ENCODE measurements at regions not wholly inside any gene's neighbourhood (a gene's known extent, or its start where the extent isn't known, plus 50 kb on each side); places are given as distances from the start of the nearest gene placed in this dataset.
A peak's percentile ranks its signal among the peaks of the same experiment; 100 is the strongest.

DNA sequence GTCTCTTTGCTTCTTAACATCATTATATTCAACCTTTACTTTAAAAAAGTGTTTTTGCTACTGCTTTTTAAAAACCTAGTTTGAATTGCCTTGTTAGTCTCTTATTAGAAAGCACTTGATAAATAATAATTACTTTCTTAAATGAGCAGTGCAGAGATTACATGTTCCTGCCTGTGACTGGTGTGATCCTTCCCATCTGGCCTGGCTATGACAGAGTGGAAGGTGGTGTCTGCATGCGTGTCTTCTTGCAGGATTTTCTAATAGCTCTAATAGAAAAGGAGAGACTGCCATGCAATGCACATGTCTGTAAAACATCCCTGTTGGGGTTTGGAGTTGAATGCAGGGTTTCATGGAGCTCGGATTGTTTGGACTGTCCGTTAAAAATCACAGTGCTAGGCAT lies 425.8 kb upstream of the TPM1 start:
- Histone ChIP-seq H3K36me3 (ENCODE audit: insufficient read depth, low read depth, low read length) (no peaks in the 10 kb centered on the region), H3K27ac (ENCODE audit: low read length) (no peak overlapping the region)

DNA sequence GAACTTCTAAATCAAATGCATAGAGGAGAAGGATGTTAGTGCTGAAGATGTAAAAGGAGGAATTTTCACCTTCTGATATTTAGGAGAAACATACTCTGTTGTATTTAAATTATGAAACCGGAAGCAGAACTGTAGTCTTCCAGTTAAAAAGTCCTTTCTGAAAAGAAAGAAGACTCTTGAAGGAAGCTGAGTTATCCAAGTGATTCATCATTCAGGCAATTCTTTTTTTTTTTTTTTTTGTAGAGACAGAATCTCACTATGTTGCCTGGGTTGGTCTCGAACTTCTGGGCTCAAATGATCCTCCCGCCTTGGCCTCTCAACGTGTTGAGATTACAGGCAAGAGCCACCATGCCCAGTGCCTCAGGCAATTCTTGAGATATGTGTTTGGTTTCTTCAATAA lies 424.8 kb upstream of the TPM1 start:
- no peak overlapping the region for H3K27ac ChIP-seq (ENCODE audit: low read length)

More for the DNA sequence above, 425.8 kb upstream of the TPM1 start:
- Histone ChIP-seq H3K9ac (ENCODE audit: low read depth, low read length) (no peak overlapping the region), H3K27me3 (ENCODE audit: insufficient read depth, low read length) (no peaks in the 10 kb centered on the region), H3K4me1 (ENCODE audit: insufficient read depth, low read length) (0 out of 2 replicates have a peak, but pooled peaks cover 4% of the 10 kb centered on the region), H3K9me3 (ENCODE audit: insufficient read depth, low read depth, low read length) (no peaks in the 10 kb centered on the region), H3K4me3 (ENCODE audit: low read length) (no peak overlapping the region)

DNA sequence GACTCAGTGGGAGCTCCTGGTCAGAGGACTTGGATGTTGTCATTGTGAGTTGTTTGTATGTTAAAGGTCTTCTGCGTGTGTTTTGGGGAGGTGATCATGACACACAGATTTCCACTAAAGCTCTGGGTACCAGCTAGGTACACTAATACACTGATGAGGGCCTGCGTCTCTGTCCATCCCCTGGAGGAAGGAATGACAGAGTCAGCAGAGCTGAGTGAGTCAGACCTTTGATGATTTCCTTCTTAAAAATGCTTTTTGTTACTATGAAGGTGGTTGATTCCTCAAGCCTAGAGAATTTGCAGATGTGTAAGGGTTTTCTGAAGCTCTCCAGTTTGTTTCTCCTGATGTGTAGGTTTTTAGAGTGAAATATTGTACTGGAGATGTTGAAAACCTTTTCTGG lies 424.1 kb upstream of the TPM1 start:
- Histone ChIP-seq H3K27ac (ENCODE audit: low read length) (no peak overlapping the region), H3K36me3 (ENCODE audit: insufficient read depth, low read depth, low read length) (no peaks in the 10 kb centered on the region), H3K27me3 (ENCODE audit: insufficient read depth, low read length) (no peaks in the 10 kb centered on the region), H3K4me1 (ENCODE audit: insufficient read depth, low read length) (no peaks in the 10 kb centered on the region), H3K9ac (ENCODE audit: low read depth, low read length) (no peak overlapping the region), H3K9me3 (ENCODE audit: insufficient read depth, low read depth, low read length) (no peaks in the 10 kb centered on the region), H3K4me3 (ENCODE audit: low read length) (no peak overlapping the region)

More for the DNA sequence above, 424.8 kb upstream of the TPM1 start:
- H3K4me1 ChIP-seq (ENCODE audit: insufficient read depth, low read length), result no peaks in the 10 kb centered on the region
- no peak overlapping the region for H3K9ac ChIP-seq (ENCODE audit: low read depth, low read length)
- no peaks in the 10 kb centered on the region for H3K36me3 ChIP-seq (ENCODE audit: insufficient read depth, low read depth, low read length)
- H3K4me3 ChIP-seq (ENCODE audit: low read length), result no peak overlapping the region
- H3K9me3 ChIP-seq (ENCODE audit: insufficient read depth, low read depth, low read length), result no peaks in the 10 kb centered on the region
- no peaks in the 10 kb centered on the region for H3K27me3 ChIP-seq (ENCODE audit: insufficient read depth, low read length)

DNA sequence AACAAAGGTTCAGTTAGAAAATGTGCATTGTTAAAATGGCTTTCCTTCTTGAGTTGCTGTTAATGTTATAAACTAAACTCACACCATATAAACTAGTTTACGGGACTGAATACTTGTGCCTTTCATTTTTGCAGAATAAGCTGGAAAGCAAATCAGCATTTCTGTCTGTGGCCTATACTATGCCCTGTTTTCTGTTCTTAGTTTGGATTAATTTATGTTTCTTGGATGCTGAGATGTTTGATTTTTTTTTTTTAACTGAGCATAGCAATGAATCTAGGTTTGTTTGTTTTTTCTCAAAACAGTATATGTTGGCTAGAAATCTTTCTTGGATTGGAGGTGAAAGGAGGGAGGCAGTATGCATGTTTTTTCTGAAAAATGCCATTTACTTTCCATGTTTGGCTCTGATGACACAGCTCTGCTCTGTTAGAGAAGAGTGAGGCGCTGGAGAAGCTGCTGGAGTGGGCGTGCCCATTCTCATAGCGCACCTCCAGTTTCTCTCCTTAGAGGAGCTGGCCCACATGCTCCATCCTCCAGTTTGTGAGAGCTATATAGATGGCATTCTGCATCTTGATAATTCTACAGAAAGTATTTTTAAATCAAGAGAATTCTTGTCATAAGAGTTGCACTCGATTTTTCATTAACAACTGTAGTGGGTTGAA lies 423.6 kb upstream of the TPM1 start:
- Histone ChIP-seq H3K9ac (ENCODE audit: low read depth, low read length) (no peak overlapping the region), H3K27me3 (ENCODE audit: insufficient read depth, low read length) (no peaks in the 10 kb centered on the region), H3K9me3 (ENCODE audit: insufficient read depth, low read depth, low read length) (no peaks in the 10 kb centered on the region), H3K36me3 (ENCODE audit: insufficient read depth, low read depth, low read length) (no peaks in the 10 kb centered on the region), H3K27ac (ENCODE audit: low read length) (no peak overlapping the region), H3K4me1 (ENCODE audit: insufficient read depth, low read length) (no peaks in the 10 kb centered on the region), H3K4me3 (ENCODE audit: low read length) (no peak overlapping the region)

DNA sequence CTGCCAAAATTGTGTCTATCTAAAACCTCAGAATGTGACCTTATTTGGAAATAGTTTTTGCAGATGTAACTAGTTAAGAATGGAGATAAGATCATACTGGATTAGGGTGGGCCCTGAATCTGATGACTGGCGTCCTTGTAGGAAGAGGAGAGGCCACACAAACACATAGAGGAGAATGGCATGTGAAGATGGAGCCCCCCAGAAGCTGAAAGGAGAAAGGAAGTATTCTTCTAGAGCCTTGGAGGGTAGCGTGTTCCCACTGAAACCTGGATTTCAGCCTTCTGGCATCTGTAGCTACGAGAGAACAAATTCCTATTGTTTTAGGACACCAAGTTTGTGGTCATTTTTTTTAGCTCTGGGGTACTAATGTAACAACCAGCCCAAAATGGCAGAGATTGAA lies 423.0 kb upstream of the TPM1 start:
- Histone ChIP-seq H3K36me3 (ENCODE audit: insufficient read depth, low read depth, low read length) (no peaks in the 10 kb centered on the region), H3K4me1 (ENCODE audit: insufficient read depth, low read length) (no peaks in the 10 kb centered on the region), H3K27ac (ENCODE audit: low read length) (no peak overlapping the region), H3K27me3 (ENCODE audit: insufficient read depth, low read length) (no peaks in the 10 kb centered on the region), H3K9ac (ENCODE audit: low read depth, low read length) (no peak overlapping the region), H3K9me3 (ENCODE audit: insufficient read depth, low read depth, low read length) (no peaks in the 10 kb centered on the region), H3K4me3 (ENCODE audit: low read length) (no peak overlapping the region)

DNA sequence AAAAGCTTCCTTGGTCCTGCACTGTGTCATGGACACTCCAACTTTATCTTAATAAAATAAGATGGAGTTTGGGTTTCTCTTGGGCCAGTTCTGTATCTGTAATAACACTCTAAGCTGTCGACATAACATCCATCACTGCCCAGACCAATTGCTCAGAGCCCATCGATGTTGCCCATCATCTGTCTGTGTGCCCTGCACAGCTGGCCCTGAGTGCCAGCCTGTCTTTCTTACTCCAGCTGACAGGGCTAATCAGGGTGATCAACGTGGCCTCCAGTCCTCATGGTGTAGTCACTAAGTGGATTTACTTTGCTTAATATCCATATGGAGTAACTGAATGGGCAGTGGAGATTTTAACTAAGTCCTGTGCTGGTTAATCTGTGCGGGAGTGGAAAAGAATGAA lies 419.8 kb upstream of the TPM1 start:
- H3K27me3 ChIP-seq (ENCODE audit: insufficient read depth, low read length), result no peaks in the 10 kb centered on the region
- H3K36me3 ChIP-seq (ENCODE audit: insufficient read depth, low read depth, low read length), result no peaks in the 10 kb centered on the region
- no peaks in the 10 kb centered on the region for H3K9me3 ChIP-seq (ENCODE audit: insufficient read depth, low read depth, low read length)
- no peak overlapping the region for H3K4me3 ChIP-seq (ENCODE audit: low read length)
- H3K9ac ChIP-seq (ENCODE audit: low read depth, low read length), result no peak overlapping the region
- no peaks in the 10 kb centered on the region for H3K4me1 ChIP-seq (ENCODE audit: insufficient read depth, low read length)
- no peak overlapping the region for H3K27ac ChIP-seq (ENCODE audit: low read length)

DNA sequence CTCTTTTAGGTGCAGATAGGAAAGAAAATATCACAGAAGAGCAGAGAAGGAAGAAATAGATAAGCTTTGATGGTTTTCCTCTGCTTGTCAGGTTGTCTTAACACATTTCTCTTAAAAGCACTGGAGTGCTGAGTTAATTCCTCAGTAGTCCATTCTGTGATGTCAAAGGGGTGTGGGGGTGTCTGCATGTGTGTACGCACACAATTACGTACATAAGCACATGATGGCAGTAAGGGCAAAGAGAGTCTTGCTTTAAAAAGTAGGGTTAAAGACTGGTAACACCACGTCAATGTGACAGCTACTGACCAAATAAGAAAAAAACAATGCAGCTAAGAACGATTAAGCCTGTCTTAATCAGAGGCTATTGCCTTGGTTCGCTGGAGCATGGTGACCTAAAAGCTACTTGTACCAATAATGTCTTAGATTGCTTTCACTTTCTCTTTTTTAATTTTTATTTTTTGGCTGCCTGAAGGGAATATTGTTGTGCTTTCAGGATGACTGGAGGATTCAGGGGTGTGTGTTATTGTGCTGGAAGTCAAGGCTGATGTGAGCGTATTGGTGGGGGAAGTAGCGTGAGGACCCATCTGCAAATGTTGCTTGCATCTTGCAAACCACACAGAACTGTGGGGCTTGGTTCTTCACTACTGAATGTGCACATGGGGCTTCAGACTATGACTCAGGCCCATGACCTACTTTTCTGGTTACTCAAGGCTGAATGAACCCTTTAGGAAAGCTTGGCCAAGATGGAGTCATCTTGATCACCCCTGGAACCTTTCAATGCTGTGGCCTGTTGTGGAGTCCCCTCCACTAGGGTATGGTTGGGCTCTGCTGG lies 417.8 kb upstream of the TPM1 start:
- H3K9ac ChIP-seq (ENCODE audit: low read depth, low read length), result no peak overlapping the region
- H3K27me3 ChIP-seq (ENCODE audit: insufficient read depth, low read length), result no peaks in the 10 kb centered on the region
- H3K36me3 ChIP-seq (ENCODE audit: insufficient read depth, low read depth, low read length), result no peaks in the 10 kb centered on the region
- H3K4me3 ChIP-seq (ENCODE audit: low read length), result no peak overlapping the region
- H3K4me1 ChIP-seq (ENCODE audit: insufficient read depth, low read length), result no peaks in the 10 kb centered on the region
- no peaks in the 10 kb centered on the region for H3K9me3 ChIP-seq (ENCODE audit: insufficient read depth, low read depth, low read length)
- no peak overlapping the region for H3K27ac ChIP-seq (ENCODE audit: low read length)

DNA sequence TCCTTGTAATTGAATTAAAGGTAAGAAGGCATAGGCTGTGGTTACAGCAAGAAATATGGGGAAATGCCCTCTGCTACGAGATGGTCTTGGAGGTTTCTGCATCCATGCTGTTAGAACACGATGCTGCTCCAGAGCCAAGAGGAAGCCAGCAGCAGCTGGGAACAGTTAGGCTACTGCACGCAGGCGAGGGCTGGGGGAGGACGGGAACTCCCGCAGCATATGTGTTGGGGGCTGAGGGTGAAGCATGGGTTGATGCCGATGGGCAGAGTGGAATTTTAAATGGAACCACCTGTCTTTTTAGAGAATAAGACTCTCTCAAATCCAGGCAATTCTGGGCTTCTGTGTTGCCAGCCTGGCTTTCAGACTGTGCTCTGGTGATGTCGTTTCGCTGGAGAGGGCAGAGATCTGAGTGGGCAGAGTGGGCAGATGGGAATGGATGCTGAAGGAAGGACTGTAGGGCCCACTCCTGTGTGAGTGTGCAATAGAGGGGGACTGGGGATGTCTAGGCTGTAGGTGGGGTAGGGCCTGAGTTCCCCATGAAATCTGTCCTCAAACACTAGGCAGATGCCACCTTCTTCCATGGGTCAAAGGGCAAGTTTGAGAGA lies 417.0 kb upstream of the TPM1 start:
- Histone ChIP-seq H3K9me3 (ENCODE audit: insufficient read depth, low read depth, low read length) (no peaks in the 10 kb centered on the region), H3K9ac (ENCODE audit: low read depth, low read length) (no peak overlapping the region), H3K27me3 (ENCODE audit: insufficient read depth, low read length) (no peaks in the 10 kb centered on the region), H3K36me3 (ENCODE audit: insufficient read depth, low read depth, low read length) (no peaks in the 10 kb centered on the region), H3K4me3 (ENCODE audit: low read length) (no peak overlapping the region), H3K27ac (ENCODE audit: low read length) (no peak overlapping the region), H3K4me1 (ENCODE audit: insufficient read depth, low read length) (no peaks in the 10 kb centered on the region)

DNA sequence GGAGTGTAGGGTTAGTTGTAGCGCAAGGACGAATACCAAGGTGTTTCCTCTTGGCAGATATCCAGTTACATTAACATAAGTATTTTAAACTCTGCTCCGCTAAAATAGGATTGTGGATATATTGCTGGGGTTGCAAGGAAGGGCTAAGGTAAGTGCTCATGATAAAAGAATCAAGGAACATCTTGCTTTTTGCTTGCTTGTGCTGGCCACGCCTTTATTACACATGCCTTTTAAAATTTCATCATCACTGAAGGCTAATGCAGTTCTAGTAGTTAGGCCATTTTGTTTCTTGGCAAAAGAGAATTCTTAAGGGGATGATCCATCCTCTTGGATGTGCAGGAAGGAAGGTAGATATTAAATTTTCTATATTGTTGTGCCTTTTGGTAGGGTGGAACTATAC lies 415.6 kb upstream of the TPM1 start:
- Histone ChIP-seq H3K4me1 (ENCODE audit: insufficient read depth, low read length) (no peaks in the 10 kb centered on the region), H3K27me3 (ENCODE audit: insufficient read depth, low read length) (no peaks in the 10 kb centered on the region), H3K27ac (ENCODE audit: low read length) (no peak overlapping the region), H3K36me3 (ENCODE audit: insufficient read depth, low read depth, low read length) (no peaks in the 10 kb centered on the region), H3K9ac (ENCODE audit: low read depth, low read length) (no peak overlapping the region), H3K9me3 (ENCODE audit: insufficient read depth, low read depth, low read length) (no peaks in the 10 kb centered on the region), H3K4me3 (ENCODE audit: low read length) (no peak overlapping the region)

DNA sequence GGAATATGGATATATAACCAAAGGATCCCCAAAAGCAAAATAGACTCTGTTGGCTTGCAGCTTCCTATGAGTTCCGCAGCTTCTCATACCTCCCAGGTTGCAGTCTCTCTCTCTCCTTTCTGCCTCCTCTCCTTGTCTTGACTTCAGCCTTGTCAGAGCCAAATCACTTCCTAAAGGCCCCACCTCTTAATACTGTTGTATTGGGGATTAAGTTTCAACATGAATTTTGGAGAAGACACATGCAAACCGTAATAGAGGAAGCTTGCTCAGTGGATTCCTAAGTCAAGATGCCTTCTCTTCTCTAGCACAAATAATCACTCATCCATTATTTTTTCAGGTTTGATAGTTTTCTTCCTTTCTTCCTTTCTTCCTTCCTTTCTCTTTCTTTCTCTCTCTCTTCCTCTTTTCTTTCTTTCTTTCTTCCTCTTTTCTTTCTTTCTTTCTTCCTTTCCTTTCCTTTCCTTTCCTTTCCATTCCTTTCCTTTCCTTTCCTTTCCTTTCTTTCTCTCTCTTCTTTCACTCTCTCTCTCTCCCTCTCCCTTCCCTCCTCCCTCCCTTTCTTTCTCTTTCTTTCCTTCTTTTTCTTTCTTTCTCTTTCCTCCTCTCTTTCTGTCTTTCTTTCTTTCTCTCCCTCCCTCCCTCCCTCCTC lies 411.3 kb upstream of the TPM1 start:
- Histone ChIP-seq H3K27me3 (ENCODE audit: insufficient read depth, low read length) (no peaks in the 10 kb centered on the region), H3K4me1 (ENCODE audit: insufficient read depth, low read length) (peaks cover 6% of the 10 kb centered on the region; the same call in 1 of the 2 replicates), H3K9me3 (ENCODE audit: insufficient read depth, low read depth, low read length) (no peaks in the 10 kb centered on the region), H3K27ac (ENCODE audit: low read length) (no peak overlapping the region), H3K4me3 (ENCODE audit: low read length) (no peak overlapping the region), H3K36me3 (ENCODE audit: insufficient read depth, low read depth, low read length) (no peaks in the 10 kb centered on the region), H3K9ac (ENCODE audit: low read depth, low read length) (no peak overlapping the region)

DNA sequence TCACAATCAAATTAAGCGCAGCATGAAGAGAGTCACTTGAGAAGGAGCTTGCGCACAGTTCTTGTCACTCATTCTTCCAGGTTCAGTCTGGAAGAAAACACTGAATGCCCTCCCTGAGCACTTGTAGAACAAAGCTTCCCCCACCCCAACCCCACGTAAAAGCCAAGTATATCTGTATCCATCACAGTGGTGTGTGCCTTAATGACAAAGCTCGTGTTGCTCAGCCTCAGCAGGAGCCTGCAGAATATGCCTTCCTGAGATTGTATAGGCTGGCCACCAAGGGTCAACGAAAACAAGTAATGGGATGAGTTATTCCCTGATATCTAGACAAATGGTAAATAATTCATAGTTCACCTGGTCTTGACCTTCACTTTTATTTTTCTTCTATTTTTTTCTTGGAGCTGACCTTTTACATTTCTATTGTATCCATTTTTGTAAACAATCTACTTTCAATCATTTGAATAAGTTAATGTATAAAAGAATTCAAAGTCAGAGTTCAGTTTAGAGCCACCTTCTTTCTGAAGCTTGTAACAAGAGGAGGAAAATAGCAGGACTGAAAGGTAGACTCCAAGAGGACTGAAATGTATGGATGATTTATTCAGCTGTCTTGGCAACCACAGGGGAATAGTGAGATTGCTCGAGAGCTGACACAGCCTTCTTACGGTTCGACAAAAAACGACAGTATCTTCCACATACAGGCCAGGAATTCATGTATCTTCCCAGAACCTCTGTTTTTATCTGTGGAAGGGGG lies 405.5 kb upstream of the TPM1 start:
- Histone ChIP-seq H3K4me3 (ENCODE audit: low read length) (no peak overlapping the region; the same call in 1 of the 2 replicates), H3K9me3 (ENCODE audit: insufficient read depth, low read depth, low read length) (no peaks in the 10 kb centered on the region), H3K27me3 (ENCODE audit: insufficient read depth, low read length) (no peaks in the 10 kb centered on the region), H3K4me1 (ENCODE audit: insufficient read depth, low read length) (peaks cover 18% of the 10 kb centered on the region; the same call in 1 of the 2 replicates), H3K9ac (ENCODE audit: low read depth, low read length) (peak overlapping the region; percentile 46; the same call in 1 of the 2 replicates), H3K27ac (ENCODE audit: low read length) (no peak overlapping the region), H3K36me3 (ENCODE audit: insufficient read depth, low read depth, low read length) (no peaks in the 10 kb centered on the region)

All from iPS-20b (cell line).